Stimulated activated CD8-positive, alpha-beta memory T cell treated with anti-CD3 and anti-CD28 coated beads, Interleukin-12 subunit alpha, Interleukin-12 subunit beta, amount 100 ng/mL, for 4 hours (primary cell): ENCODE measurements at regions not wholly inside any gene's neighbourhood (a gene's known extent, or its start where the extent isn't known, plus 50 kb on each side); places are given as distances from the start of the nearest gene placed in this dataset.
"Not testable (repeated sequence)": the region's sequence is repeated elsewhere in the genome, so short reads cannot be mapped to it uniquely, and the experiment has no call there.

Experiments
- DNase-seq: peaks from one replicate; pipeline ENCODE4 v3.0.0-alpha.2; 2020; ENCODE audit warnings: low read depth

DNA sequence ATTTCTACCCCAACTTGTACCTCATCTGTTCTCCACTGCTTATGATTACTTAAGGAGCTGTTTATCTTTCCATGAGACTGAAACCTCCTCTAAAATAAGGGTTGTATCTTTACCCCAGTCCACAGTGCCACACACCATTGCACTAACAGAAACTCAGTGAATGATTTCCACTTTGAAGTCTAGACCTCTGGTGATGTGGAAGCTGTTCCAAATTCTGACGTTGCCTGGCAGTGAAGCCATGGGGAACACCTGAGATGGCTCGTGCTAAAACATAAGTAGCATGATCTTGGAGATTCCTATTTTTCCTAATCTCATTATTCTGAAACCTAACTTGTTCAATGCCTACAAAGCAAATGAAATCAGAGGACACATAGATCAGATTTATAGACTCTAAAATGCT, 583.2 kb downstream of the EBF1 start:
- no peak for DNase-seq

- no peak for DNase-seq
Measured at GRCh38 chr5:158514986-158515359, 584.7 kb downstream of the EBF1 start.

DNA sequence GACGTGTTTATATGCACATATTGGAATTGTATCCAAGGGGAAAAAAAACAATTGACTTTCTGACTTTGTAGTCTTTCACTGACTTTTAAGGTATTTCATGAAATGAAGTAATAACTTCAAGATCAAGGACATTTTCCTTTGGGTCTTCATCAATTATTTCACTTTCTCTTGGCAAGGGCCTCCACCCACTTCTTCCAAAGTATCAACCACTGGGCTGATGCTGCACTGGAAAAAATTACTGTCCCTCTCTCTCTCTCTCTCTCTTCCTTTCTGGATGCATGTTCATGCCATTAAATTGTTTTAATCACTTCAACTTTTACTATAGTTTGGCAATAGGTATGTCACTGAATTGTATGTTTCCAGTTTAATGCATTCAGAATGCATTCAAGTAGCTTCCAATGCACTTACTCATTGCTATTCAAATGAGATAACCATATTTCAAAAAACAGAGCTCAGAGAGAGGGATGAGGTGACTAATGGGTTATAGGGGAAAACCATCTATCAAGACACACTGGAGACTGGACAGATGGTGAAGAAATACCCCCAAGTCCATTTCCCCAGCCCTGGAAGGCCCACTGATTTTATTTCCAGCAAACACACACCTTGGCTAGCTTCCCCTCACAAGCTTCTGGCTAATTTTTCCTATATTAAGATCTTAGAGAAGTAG, 585.3 kb downstream of the EBF1 start:
- DNase-seq = no peak

GRCh38 chr5:158513490-158514318, 586.0 kb downstream of the EBF1 start:
- no peak for DNase-seq

DNA sequence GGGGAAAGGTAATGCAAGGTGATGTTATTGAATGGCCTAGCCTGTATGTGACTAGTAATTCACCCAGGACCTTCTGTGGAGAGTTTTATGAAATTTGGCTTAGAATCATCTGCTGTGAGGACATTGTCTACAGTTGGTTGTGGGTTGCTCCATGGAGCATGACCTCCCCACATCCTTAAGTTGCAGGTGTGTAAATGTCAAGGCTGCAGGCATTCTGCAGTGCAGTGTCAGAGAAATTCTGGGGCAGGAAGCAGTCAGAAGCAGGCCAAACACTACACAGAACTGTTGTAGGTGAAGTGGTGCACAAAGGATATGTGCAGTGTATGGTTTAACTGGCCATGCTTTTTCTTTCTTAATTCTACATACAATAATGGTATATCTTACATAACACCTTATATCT, 588.3 kb downstream of the EBF1 start:
- DNase-seq = no peak

GRCh38 chr5:158510479-158510878, 589.2 kb downstream of the EBF1 start:
- DNase-seq = no peak

GRCh38 chr5:158506648-158507047, 593.1 kb downstream of the EBF1 start:
- DNase-seq = no peak

GRCh38 chr5:158502686-158503085, 597.0 kb downstream of the EBF1 start:
- DNase-seq = no peak

DNA sequence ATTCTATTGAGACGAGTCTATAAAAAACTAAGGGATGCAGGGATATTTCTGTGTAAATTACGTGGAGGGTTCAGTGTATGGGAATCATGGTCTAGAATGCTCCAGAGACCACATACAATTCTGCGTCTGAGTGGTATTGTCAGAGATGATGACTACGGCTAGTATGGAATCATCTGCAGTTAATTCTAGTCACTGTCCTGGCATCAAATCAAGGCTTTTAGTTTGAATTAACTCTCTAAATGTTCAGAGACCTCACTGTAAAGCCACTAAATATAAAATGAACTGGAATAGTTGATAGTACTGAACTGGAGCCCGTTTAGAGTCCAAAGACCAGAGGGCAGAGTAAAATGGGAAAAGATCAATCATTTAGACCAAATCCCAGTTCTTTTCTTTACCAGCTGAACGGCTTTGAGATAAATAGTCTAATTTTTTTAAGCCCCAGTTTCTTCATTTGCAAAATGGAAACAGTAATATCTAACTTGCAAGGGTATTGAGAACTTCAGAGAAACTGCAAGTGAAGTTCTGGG, 599.8 kb downstream of the EBF1 start:
- DNase-seq = no peak

DNA sequence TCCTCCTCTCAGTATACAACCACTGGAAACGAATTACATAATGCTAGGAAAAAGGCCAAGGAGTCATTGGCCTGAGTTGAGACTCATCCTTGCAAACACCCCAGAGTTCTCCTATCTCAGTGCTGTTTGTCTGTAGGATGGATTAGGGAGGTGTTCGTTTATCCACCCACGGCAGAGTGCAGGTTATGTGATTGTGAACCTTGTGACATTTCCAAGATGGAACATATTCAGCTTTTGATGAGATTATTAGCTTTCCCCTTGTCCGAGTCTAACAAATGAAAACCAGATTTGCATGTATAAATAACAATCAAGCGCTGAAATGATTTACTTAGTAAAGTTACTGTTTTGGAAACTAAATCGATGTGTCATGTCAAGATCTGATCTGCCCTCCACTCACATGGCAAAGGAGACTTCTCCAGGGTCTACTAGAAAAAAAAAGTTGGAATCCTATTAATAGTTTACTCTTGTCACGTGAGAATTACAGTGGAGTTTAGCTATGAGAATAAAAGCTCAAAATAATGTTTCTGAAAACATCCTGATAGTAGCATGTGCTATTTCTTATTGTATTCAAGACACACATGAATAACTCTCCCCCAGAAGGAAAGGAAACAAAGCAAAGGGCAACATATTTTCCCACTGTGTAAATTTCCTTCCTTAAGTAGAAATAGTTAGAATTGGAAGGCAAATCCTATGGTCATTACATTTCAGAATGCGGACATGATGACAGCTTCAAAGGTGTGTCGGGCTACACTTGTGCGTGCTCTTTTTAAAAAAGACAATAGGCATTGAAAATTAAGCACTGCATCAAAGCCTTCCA, 600.4 kb downstream of the EBF1 start:
- DNase-seq = no peak

DNA sequence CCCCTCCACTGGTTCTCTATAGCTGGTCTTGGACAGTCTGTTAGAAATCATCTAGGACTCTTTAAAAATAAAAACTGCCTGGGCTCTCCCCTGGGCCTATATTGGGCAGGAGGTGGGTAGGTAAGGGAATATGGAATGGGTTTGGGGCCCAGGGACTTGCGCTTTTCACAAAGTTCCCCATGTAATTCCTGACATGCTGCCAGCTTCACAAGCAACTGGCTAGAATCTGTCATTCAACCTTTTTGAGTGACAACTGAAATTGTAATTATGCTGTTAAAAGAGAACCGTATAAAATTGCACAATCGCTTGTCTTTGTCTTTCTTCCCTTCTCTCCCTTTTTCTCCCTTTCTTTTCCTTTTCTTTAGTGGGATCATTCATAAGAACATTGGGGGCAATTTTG, 603.1 kb downstream of the EBF1 start:
- no peak for DNase-seq

- no peak for DNase-seq
Measured at GRCh38 chr5:158494541-158494940, 605.2 kb downstream of the EBF1 start.

- not testable (repeated sequence) for DNase-seq
Measured at GRCh38 chr5:158494044-158494443, 605.7 kb downstream of the EBF1 start.

GRCh38 chr5:158492841-158493242, 606.9 kb downstream of the EBF1 start:
- DNase-seq = no peak

- DNase-seq = no peak
Measured at GRCh38 chr5:158492136-158492535, 607.6 kb downstream of the EBF1 start.

DNA sequence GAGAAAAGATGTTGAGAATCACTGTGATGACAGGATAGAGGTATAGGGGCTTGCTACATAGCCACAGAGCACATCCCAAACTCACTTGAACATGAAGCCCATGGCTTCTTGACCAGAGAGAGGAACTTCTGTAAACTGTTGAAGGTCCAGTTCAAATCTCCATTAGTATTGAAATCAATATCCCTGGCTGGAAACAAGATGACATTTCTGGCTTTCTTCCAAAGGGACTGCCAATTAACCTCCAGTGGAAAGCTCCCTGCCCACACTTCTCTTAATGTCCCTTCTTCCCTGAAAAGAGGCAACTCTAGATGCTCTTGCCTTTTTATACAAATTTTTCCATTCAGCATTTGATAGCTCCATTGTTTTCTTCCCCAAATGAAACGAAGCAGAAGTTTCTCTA, 612.1 kb downstream of the EBF1 start:
- no peak for DNase-seq

- DNase-seq = no peak
Measured at GRCh38 chr5:158487156-158487555, 612.6 kb downstream of the EBF1 start.

GRCh38 chr5:158486566-158486965, 613.1 kb downstream of the EBF1 start:
- no peak for DNase-seq

- DNase-seq = no peak
Measured at GRCh38 chr5:158485604-158486081, 614.1 kb downstream of the EBF1 start.

DNA sequence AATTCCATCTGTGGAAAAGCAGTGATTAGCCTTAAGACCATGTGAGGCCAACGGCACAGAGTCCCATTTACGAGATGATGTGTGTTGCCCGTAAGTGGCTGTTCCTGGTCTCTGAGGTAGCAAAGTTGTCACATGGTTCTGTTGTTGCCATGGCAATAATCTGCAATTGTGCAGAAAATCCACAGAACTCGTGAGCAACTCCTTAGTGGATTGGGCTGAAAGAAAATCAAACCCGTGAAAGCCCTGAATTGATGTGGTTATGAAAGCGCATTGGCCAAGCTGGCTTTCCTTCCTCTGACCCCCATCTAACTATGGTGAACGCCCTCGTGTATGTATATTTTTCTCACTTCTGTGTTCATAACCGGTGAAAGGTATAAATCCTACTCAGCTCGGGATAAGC, 614.7 kb downstream of the EBF1 start:
- no peak for DNase-seq

GRCh38 chr5:158484150-158484549, 615.6 kb downstream of the EBF1 start:
- DNase-seq = no peak

DNA sequence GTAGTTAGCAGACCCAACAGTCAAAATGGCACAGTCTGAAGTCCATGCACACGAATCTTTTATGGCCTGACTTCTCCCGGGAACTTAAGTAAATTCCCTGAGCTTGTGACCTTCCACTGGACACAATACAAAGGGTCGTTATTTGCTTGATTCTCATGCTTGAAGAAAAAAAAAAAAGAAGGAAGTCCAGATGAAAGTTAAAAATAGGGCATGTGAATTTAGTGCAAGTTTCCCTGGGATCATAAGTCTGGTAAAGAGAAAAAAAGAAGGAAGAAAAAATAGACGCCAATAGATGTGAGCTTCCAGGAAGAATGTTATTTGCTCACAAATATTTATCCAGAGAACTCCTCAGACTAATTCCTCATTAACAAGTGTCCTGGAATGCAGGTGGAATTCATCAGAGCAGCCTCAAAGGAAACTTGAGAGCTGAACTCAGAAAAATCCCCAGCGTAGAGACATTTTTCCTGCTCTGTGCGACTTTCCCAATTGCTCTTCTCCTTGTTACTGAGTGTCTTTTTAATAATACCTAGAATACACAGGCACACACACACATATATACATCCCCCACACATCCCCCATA, 616.3 kb downstream of the EBF1 start:
- DNase-seq = no peak
